GM10266 (cell line): ENCODE measurements at regions not wholly inside any gene's neighbourhood (a gene's known extent, or its start where the extent isn't known, plus 50 kb on each side); places are given as distances from the start of the nearest gene placed in this dataset.
"Not testable (repeated sequence)": the region's sequence is repeated elsewhere in the genome, so short reads cannot be mapped to it uniquely, and the experiment has no call there.

Source experiments
- DNase-seq: peaks from one replicate; pipeline ENCODE4 v3.0.0; 2012; ENCODE audit errors: extremely low spot score
- CTCF ChIP-seq: IDR thresholded peaks from 2 replicates; pipeline ENCODE4 v1.5.1; 2012; ENCODE audit warnings: mild to moderate bottlenecking, low read depth; ENCODE audit not compliant: control insufficient read depth, insufficient read depth; ENCODE audit errors: missing control alignments

- TF ChIP-seq CTCF: no peak
These were observed 304.7 kb upstream of the SGK1 start for GRCh38 chr6:134622382-134623173.

GRCh38 chr6:134621858-134622257 is 303.9 kb upstream of the SGK1 start:
- TF ChIP-seq CTCF: no peak

More at GRCh38 chr6:134622382-134623173, 304.7 kb upstream of the SGK1 start:
- DNase-seq: no peak

GRCh38 chr6:134619789-134620188 is 301.9 kb upstream of the SGK1 start:
- no peak for DNase-seq
- TF ChIP-seq CTCF: no peak

More at GRCh38 chr6:134621858-134622257, 303.9 kb upstream of the SGK1 start:
- no peak for DNase-seq

GRCh38 chr6:134619077-134619476 is 301.2 kb upstream of the SGK1 start:
- no peak for TF ChIP-seq CTCF
- no peak for DNase-seq

- no peak for TF ChIP-seq CTCF
These were observed 296.9 kb upstream of the SGK1 start for GRCh38 chr6:134614606-134615485.

GRCh38 chr6:134612128-134612527 is 294.2 kb upstream of the SGK1 start:
- DNase-seq: not testable (repeated sequence)

More at GRCh38 chr6:134614606-134615485, 296.9 kb upstream of the SGK1 start:
- DNase-seq: no peak

- DNase-seq: no peak
- no peak for TF ChIP-seq CTCF
These were observed 292.5 kb upstream of the SGK1 start for GRCh38 chr6:134610411-134610810.
